ENCODE measurements at regions not wholly inside any gene's neighbourhood (a gene's known extent, or its start where the extent isn't known, plus 50 kb on each side); places are given as distances from the start of the nearest gene placed in this dataset.
"Not testable (repeated sequence)": the region's sequence is repeated elsewhere in the genome, so short reads cannot be mapped to it uniquely, and the experiment has no call there.

GRCh38 chr10:43920236-43920758 is 271.6 kb upstream of the ZNF32 start:
- H3K4me1 Mint-ChIP-seq (ENCODE audit: low read depth); POLR2A ChIA-PET; H3K9me3 Mint-ChIP-seq; intact Hi-C loops (cut with micrococcal nuclease); H3K36me3 Mint-ChIP-seq; H3K27ac Mint-ChIP-seq; H3K4me3 Mint-ChIP-seq; CTCF ChIA-PET; H3K27me3 Mint-ChIP-seq; DNase-seq: not testable (repeated sequence)

- intact Hi-C loops (cut with micrococcal nuclease), result no loop called here
- no peak for DNase-seq
- CTCF ChIA-PET, result no interaction called here
Measured at GRCh38 chr10:43913676-43914235, 265.1 kb upstream of the ZNF32 start.

GRCh38 chr10:43912469-43912868 is 263.8 kb upstream of the ZNF32 start:
- Mint-ChIP-seq H3K4me3 (no peak overlapping the region), H3K27ac (no peak overlapping the region), H3K9me3 (no peaks in the 10 kb centered on the region), H3K36me3 (no peaks in the 10 kb centered on the region), H3K4me1 (ENCODE audit: low read depth) (no peaks in the 10 kb centered on the region), H3K27me3 (no peaks in the 10 kb centered on the region)
- ChIA-PET POLR2A (no interaction called here), CTCF (no interaction called here)
- no peak for DNase-seq
- intact Hi-C loops (cut with micrococcal nuclease), result no loop called here

More at GRCh38 chr10:43913676-43914235, 265.1 kb upstream of the ZNF32 start:
- Mint-ChIP-seq H3K36me3 (no peaks in the 10 kb centered on the region), H3K4me1 (ENCODE audit: low read depth) (no peaks in the 10 kb centered on the region), H3K27me3 (no peaks in the 10 kb centered on the region), H3K4me3 (no peak overlapping the region), H3K9me3 (no peaks in the 10 kb centered on the region), H3K27ac (no peak overlapping the region)
- POLR2A ChIA-PET, result no interaction called here

GRCh38 chr10:43906490-43906889 is 257.8 kb upstream of the ZNF32 start:
- intact Hi-C loops (cut with micrococcal nuclease), result loop anchor here (10.0 kb wide), 1 partner anchor 212 kb away; no protein-coding TSS in a partner anchor
- CTCF ChIA-PET, result no interaction called here
- H3K36me3 Mint-ChIP-seq, result no peaks in the 10 kb centered on the region
- no peak for DNase-seq
- POLR2A ChIA-PET, result no interaction called here
- no peaks in the 10 kb centered on the region for H3K9me3 Mint-ChIP-seq
- H3K27me3 Mint-ChIP-seq, result no peaks in the 10 kb centered on the region
- no peak overlapping the region for H3K4me3 Mint-ChIP-seq
- no peaks in the 10 kb centered on the region for H3K4me1 Mint-ChIP-seq (ENCODE audit: low read depth)
- no peak overlapping the region for H3K27ac Mint-ChIP-seq

- H3K9me3 Mint-ChIP-seq, result no peaks in the 10 kb centered on the region
Measured at GRCh38 chr10:43905512-43906236, 257.0 kb upstream of the ZNF32 start.

GRCh38 chr10:43904844-43905243 is 256.2 kb upstream of the ZNF32 start:
- H3K27me3 Mint-ChIP-seq, result no peaks in the 10 kb centered on the region
- no peaks in the 10 kb centered on the region for H3K9me3 Mint-ChIP-seq
- intact Hi-C loops (cut with micrococcal nuclease), result loop anchor here (10.0 kb wide), 1 partner anchor 210 kb away; no protein-coding TSS in a partner anchor
- H3K27ac Mint-ChIP-seq, result no peak overlapping the region
- DNase-seq, result no peak
- H3K4me1 Mint-ChIP-seq (ENCODE audit: low read depth), result no peaks in the 10 kb centered on the region
- POLR2A ChIA-PET, result no interaction called here
- CTCF ChIA-PET, result no interaction called here
- no peak overlapping the region for H3K4me3 Mint-ChIP-seq
- no peaks in the 10 kb centered on the region for H3K36me3 Mint-ChIP-seq

More at GRCh38 chr10:43905512-43906236, 257.0 kb upstream of the ZNF32 start:
- POLR2A ChIA-PET, result no interaction called here
- H3K4me1 Mint-ChIP-seq (ENCODE audit: low read depth), result no peaks in the 10 kb centered on the region
- CTCF ChIA-PET, result no interaction called here
- no peaks in the 10 kb centered on the region for H3K27me3 Mint-ChIP-seq
- H3K27ac Mint-ChIP-seq, result no peak overlapping the region
- DNase-seq, result no peak
- H3K4me3 Mint-ChIP-seq, result no peak overlapping the region
- no peaks in the 10 kb centered on the region for H3K36me3 Mint-ChIP-seq
- intact Hi-C loops (cut with micrococcal nuclease), result loop anchor here (10.0 kb wide), 1 partner anchor 211 kb away; no protein-coding TSS in a partner anchor

GRCh38 chr10:43904301-43904700 is 255.6 kb upstream of the ZNF32 start:
- no peaks in the 10 kb centered on the region for H3K36me3 Mint-ChIP-seq
- no peaks in the 10 kb centered on the region for H3K27me3 Mint-ChIP-seq
- H3K9me3 Mint-ChIP-seq, result no peaks in the 10 kb centered on the region
- DNase-seq, result no peak
- no peaks in the 10 kb centered on the region for H3K4me1 Mint-ChIP-seq (ENCODE audit: low read depth)
- no peak overlapping the region for H3K27ac Mint-ChIP-seq
- intact Hi-C loops (cut with micrococcal nuclease), result loop anchor here (10.0 kb wide), 1 partner anchor 210 kb away; no protein-coding TSS in a partner anchor
- CTCF ChIA-PET, result no interaction called here
- H3K4me3 Mint-ChIP-seq, result no peak overlapping the region
- POLR2A ChIA-PET, result no interaction called here

- no peak overlapping the region for H3K27ac Mint-ChIP-seq
- H3K9me3 Mint-ChIP-seq, result no peaks in the 10 kb centered on the region
- H3K36me3 Mint-ChIP-seq, result no peaks in the 10 kb centered on the region
- CTCF ChIA-PET, result no interaction called here
- intact Hi-C loops (cut with micrococcal nuclease), result loop anchor here (10.0 kb wide), 1 partner anchor 209 kb away; no protein-coding TSS in a partner anchor
- H3K27me3 Mint-ChIP-seq, result no peaks in the 10 kb centered on the region
- DNase-seq, result no peak
- POLR2A ChIA-PET, result no interaction called here
- no peak overlapping the region for H3K4me3 Mint-ChIP-seq
- no peaks in the 10 kb centered on the region for H3K4me1 Mint-ChIP-seq (ENCODE audit: low read depth)
Measured at GRCh38 chr10:43903451-43903850, 254.8 kb upstream of the ZNF32 start.

- ChIA-PET CTCF (no interaction called here), POLR2A (no interaction called here)
- DNase-seq, result no peak
- intact Hi-C loops (cut with micrococcal nuclease), result loop anchor here (10.0 kb wide), 1 partner anchor 208 kb away; no protein-coding TSS in a partner anchor
- no peak overlapping the region for H3K4me3 Mint-ChIP-seq
- H3K4me1 Mint-ChIP-seq (ENCODE audit: low read depth), result no peaks in the 10 kb centered on the region
- H3K9me3 Mint-ChIP-seq, result no peaks in the 10 kb centered on the region
- no peak overlapping the region for H3K27ac Mint-ChIP-seq
- no peaks in the 10 kb centered on the region for H3K36me3 Mint-ChIP-seq
- H3K27me3 Mint-ChIP-seq, result no peaks in the 10 kb centered on the region
Measured at GRCh38 chr10:43902842-43903241, 254.2 kb upstream of the ZNF32 start.

- ChIA-PET CTCF (no interaction called here), POLR2A (no interaction called here)
- Mint-ChIP-seq H3K9me3 (no peaks in the 10 kb centered on the region), H3K4me3 (no peak overlapping the region), H3K4me1 (ENCODE audit: low read depth) (no peaks in the 10 kb centered on the region), H3K36me3 (no peaks in the 10 kb centered on the region), H3K27me3 (no peaks in the 10 kb centered on the region), H3K27ac (no peak overlapping the region)
- no peak for DNase-seq
- intact Hi-C loops (cut with micrococcal nuclease), result loop anchor here (10.0 kb wide), 1 partner anchor 207 kb away; no protein-coding TSS in a partner anchor
Measured at GRCh38 chr10:43901744-43902504, 253.2 kb upstream of the ZNF32 start.

- H3K36me3 Mint-ChIP-seq, result no peaks in the 10 kb centered on the region
- H3K27ac Mint-ChIP-seq, result no peak overlapping the region
- no peak overlapping the region for H3K4me3 Mint-ChIP-seq
- no peaks in the 10 kb centered on the region for H3K4me1 Mint-ChIP-seq (ENCODE audit: low read depth)
- no peak for DNase-seq
- no peaks in the 10 kb centered on the region for H3K27me3 Mint-ChIP-seq
- intact Hi-C loops (cut with micrococcal nuclease), result loop anchor here (10.0 kb wide), 1 partner anchor 207 kb away; no protein-coding TSS in a partner anchor
- ChIA-PET CTCF (no interaction called here), POLR2A (no interaction called here)
- H3K9me3 Mint-ChIP-seq, result no peaks in the 10 kb centered on the region
Measured at GRCh38 chr10:43901302-43901701, 252.6 kb upstream of the ZNF32 start.

- Mint-ChIP-seq H3K27ac (no peak overlapping the region), H3K9me3 (no peaks in the 10 kb centered on the region), H3K4me3 (no peak overlapping the region), H3K36me3 (no peaks in the 10 kb centered on the region), H3K4me1 (ENCODE audit: low read depth) (no peaks in the 10 kb centered on the region), H3K27me3 (no peaks in the 10 kb centered on the region)
- no peak for DNase-seq
- intact Hi-C loops (cut with micrococcal nuclease), result loop anchor here (10.0 kb wide), 1 partner anchor 206 kb away; no protein-coding TSS in a partner anchor
- CTCF ChIA-PET, result no interaction called here
- POLR2A ChIA-PET, result no interaction called here
Measured at GRCh38 chr10:43900571-43900970, 251.9 kb upstream of the ZNF32 start.
